ENCODE measurements at regions not wholly inside any gene's neighbourhood (a gene's known extent, or its start where the extent isn't known, plus 50 kb on each side); places are given as distances from the start of the nearest gene placed in this dataset.

DNA sequence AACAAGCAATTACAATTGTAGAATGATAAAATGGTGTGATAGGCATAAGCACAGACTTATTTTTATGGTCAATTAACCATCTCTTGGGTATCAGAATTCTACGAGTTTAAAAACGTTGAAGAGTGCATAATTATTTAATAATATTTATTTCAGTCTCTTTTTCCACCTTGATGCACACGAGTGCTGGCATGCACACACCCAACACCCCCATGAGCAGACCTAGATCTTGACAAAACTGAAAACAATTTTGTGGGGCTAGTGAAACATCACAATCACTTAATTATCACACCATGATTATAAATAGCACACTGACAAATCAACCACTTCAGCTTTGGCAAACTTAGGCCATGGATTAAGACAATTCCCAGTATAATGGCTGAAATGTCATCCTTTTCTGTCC is 61.0 kb upstream of the RFC3 start:
- no peaks in the 10 kb centered on the region for H3K9me2 ChIP-seq (ENCODE audit: insufficient read depth, low read length)
- TF ChIP-seq, protein P1, sequence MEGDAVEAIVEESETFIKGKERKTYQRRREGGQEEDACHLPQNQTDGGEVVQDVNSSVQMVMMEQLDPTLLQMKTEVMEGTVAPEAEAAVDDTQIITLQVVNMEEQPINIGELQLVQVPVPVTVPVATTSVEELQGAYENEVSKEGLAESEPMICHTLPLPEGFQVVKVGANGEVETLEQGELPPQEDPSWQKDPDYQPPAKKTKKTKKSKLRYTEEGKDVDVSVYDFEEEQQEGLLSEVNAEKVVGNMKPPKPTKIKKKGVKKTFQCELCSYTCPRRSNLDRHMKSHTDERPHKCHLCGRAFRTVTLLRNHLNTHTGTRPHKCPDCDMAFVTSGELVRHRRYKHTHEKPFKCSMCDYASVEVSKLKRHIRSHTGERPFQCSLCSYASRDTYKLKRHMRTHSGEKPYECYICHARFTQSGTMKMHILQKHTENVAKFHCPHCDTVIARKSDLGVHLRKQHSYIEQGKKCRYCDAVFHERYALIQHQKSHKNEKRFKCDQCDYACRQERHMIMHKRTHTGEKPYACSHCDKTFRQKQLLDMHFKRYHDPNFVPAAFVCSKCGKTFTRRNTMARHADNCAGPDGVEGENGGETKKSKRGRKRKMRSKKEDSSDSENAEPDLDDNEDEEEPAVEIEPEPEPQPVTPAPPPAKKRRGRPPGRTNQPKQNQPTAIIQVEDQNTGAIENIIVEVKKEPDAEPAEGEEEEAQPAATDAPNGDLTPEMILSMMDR (IDR thresholded peaks at IDR 0.05; ENCODE audit: poor library complexity, severe bottlenecking) = no peak
- no peak for TF ChIP-seq TAF1 (IDR thresholded peaks at IDR 0.05; ENCODE audit: low read depth)
- TF ChIP-seq MXI1 (conservative IDR thresholded peaks at IDR 0.05; ENCODE audit: poor library complexity, severe bottlenecking) = no peak
- TF ChIP-seq, protein P2, sequence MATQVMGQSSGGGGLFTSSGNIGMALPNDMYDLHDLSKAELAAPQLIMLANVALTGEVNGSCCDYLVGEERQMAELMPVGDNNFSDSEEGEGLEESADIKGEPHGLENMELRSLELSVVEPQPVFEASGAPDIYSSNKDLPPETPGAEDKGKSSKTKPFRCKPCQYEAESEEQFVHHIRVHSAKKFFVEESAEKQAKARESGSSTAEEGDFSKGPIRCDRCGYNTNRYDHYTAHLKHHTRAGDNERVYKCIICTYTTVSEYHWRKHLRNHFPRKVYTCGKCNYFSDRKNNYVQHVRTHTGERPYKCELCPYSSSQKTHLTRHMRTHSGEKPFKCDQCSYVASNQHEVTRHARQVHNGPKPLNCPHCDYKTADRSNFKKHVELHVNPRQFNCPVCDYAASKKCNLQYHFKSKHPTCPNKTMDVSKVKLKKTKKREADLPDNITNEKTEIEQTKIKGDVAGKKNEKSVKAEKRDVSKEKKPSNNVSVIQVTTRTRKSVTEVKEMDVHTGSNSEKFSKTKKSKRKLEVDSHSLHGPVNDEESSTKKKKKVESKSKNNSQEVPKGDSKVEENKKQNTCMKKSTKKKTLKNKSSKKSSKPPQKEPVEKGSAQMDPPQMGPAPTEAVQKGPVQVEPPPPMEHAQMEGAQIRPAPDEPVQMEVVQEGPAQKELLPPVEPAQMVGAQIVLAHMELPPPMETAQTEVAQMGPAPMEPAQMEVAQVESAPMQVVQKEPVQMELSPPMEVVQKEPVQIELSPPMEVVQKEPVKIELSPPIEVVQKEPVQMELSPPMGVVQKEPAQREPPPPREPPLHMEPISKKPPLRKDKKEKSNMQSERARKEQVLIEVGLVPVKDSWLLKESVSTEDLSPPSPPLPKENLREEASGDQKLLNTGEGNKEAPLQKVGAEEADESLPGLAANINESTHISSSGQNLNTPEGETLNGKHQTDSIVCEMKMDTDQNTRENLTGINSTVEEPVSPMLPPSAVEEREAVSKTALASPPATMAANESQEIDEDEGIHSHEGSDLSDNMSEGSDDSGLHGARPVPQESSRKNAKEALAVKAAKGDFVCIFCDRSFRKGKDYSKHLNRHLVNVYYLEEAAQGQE (IDR thresholded peaks at IDR 0.05; ENCODE audit: borderline replicate concordance) = no peak
- no peak for TF ChIP-seq EZH2 (IDR thresholded peaks at IDR 0.05; ENCODE audit: borderline replicate concordance, insufficient read depth, low read length, poor library complexity, severe bottlenecking)
- no peak for TF ChIP-seq SMC3 (conservative IDR thresholded peaks at IDR 0.05; ENCODE audit: poor library complexity)
- no peak for TF ChIP-seq POLR2AphosphoS5 (IDR thresholded peaks at IDR 0.05)
- TF ChIP-seq EP300 (conservative IDR thresholded peaks at IDR 0.05; ENCODE audit: poor library complexity, severe bottlenecking) = no peak
- TF ChIP-seq RAD21 (conservative IDR thresholded peaks at IDR 0.05) = no peak
- H3K9ac ChIP-seq (ENCODE audit: low read length) = no peak overlapping the region
- no peaks in the 10 kb centered on the region for H3F3A ChIP-seq (ENCODE audit: insufficient read depth, low read length, poor library complexity, severe bottlenecking)
- H4K20me1 ChIP-seq (ENCODE audit: insufficient read depth) = no peaks in the 10 kb centered on the region
- no peak overlapping the region for H2AFZ ChIP-seq (ENCODE audit: low read depth, low read length)
- no peak overlapping the region for H3K27ac ChIP-seq (ENCODE audit: low read length)
- no peaks in the 10 kb centered on the region for H3K27me3 ChIP-seq (ENCODE audit: insufficient read depth, low read depth, low read length)
- no peak overlapping the region for H3K4me3 ChIP-seq (ENCODE audit: low read length)
- no peaks in the 10 kb centered on the region for H3K9me3 ChIP-seq (ENCODE audit: low read length)
- no peak overlapping the region for H3K4me2 ChIP-seq (ENCODE audit: low read length)
- H3K36me3 ChIP-seq (ENCODE audit: insufficient read depth, low read length) = no peaks in the 10 kb centered on the region
- no peaks in the 10 kb centered on the region for H3K79me2 ChIP-seq (replicated peaks; ENCODE audit: insufficient read depth, low read length)

DNA sequence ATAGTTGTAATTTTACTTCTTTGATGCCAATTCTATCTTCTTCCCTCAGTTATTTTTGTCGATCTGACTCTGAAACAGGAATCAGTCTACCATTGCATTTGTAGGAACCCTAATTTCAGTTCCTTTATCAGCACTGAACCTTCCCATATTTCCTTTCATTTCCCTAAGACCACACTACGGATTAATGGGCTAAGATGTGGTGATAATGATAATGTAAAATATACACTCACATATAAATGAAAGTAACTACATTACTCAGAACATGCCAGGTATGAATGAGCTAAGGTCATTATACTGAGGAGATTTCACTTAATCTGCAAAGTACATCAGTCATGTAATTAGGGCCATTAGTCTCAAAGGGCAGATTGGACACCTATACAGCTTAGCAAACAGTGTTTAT is 60.2 kb upstream of the RFC3 start:
- Histone ChIP-seq H3K79me2 (replicated peaks; ENCODE audit: insufficient read depth, low read length) (no peaks in the 10 kb centered on the region), H3K4me3 (ENCODE audit: low read length) (no peak overlapping the region), H3K27ac (ENCODE audit: low read length) (no peak overlapping the region), H3F3A (ENCODE audit: insufficient read depth, low read length, poor library complexity, severe bottlenecking) (no peaks in the 10 kb centered on the region), H4K20me1 (ENCODE audit: insufficient read depth) (no peaks in the 10 kb centered on the region), H3K4me2 (ENCODE audit: low read length) (no peak overlapping the region), H3K9ac (ENCODE audit: low read length) (no peak overlapping the region), H3K9me2 (ENCODE audit: insufficient read depth, low read length) (no peaks in the 10 kb centered on the region), H3K36me3 (ENCODE audit: insufficient read depth, low read length) (no peaks in the 10 kb centered on the region), H3K9me3 (ENCODE audit: low read length) (no peaks in the 10 kb centered on the region), H3K27me3 (ENCODE audit: insufficient read depth, low read depth, low read length) (no peaks in the 10 kb centered on the region), H2AFZ (ENCODE audit: low read depth, low read length) (no peak overlapping the region)
- TF ChIP-seq TAF1 (IDR thresholded peaks at IDR 0.05; ENCODE audit: low read depth) = no peak
- TF ChIP-seq MXI1 (conservative IDR thresholded peaks at IDR 0.05; ENCODE audit: poor library complexity, severe bottlenecking) = no peak
- no peak for TF ChIP-seq RAD21 (conservative IDR thresholded peaks at IDR 0.05)
- TF ChIP-seq POLR2AphosphoS5 (IDR thresholded peaks at IDR 0.05) = no peak
- no peak for TF ChIP-seq SMC3 (conservative IDR thresholded peaks at IDR 0.05; ENCODE audit: poor library complexity)

DNA sequence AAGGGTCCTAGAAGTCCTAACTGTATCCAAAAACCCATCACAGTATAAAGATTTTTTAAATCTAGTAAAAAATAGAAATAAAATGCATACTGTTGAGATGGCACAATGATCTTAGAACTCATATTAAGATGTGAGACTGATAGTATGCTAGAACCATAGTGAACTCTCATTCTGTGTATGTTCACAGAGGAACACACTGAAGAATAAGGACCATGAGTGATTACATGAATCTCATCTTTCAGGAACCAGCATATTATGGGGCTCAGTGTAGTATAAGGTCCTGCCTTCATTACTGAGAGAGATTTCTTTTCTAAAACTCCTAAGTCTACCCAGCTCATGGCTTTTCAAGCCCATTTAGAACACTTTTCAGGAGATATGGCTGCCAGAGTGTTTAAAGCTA is 59.8 kb upstream of the RFC3 start:
- Histone ChIP-seq H3K9me3 (ENCODE audit: low read length) (no peaks in the 10 kb centered on the region), H2AFZ (ENCODE audit: low read depth, low read length) (no peak overlapping the region), H3F3A (ENCODE audit: insufficient read depth, low read length, poor library complexity, severe bottlenecking) (no peaks in the 10 kb centered on the region), H3K4me3 (ENCODE audit: low read length) (no peak overlapping the region), H3K27ac (ENCODE audit: low read length) (no peak overlapping the region), H3K27me3 (ENCODE audit: insufficient read depth, low read depth, low read length) (no peaks in the 10 kb centered on the region), H3K79me2 (replicated peaks; ENCODE audit: insufficient read depth, low read length) (no peaks in the 10 kb centered on the region), H3K36me3 (ENCODE audit: insufficient read depth, low read length) (no peaks in the 10 kb centered on the region), H3K9me2 (ENCODE audit: insufficient read depth, low read length) (no peaks in the 10 kb centered on the region), H4K20me1 (ENCODE audit: insufficient read depth) (no peaks in the 10 kb centered on the region), H3K4me2 (ENCODE audit: low read length) (no peak overlapping the region), H3K9ac (ENCODE audit: low read length) (no peak overlapping the region)
- TF ChIP-seq, protein P2 (IDR thresholded peaks at IDR 0.05; ENCODE audit: borderline replicate concordance) = no peak
- TF ChIP-seq TAF1 (IDR thresholded peaks at IDR 0.05; ENCODE audit: low read depth) = no peak
- no peak for TF ChIP-seq RAD21 (conservative IDR thresholded peaks at IDR 0.05)
- no peak for TF ChIP-seq POLR2AphosphoS5 (IDR thresholded peaks at IDR 0.05)
- TF ChIP-seq EZH2 (IDR thresholded peaks at IDR 0.05; ENCODE audit: borderline replicate concordance, insufficient read depth, low read length, poor library complexity, severe bottlenecking) = no peak
- TF ChIP-seq, protein P1 (IDR thresholded peaks at IDR 0.05; ENCODE audit: poor library complexity, severe bottlenecking) = no peak
- TF ChIP-seq EP300 (conservative IDR thresholded peaks at IDR 0.05; ENCODE audit: poor library complexity, severe bottlenecking) = no peak
- no peak for TF ChIP-seq MXI1 (conservative IDR thresholded peaks at IDR 0.05; ENCODE audit: poor library complexity, severe bottlenecking)
- no peak for TF ChIP-seq SMC3 (conservative IDR thresholded peaks at IDR 0.05; ENCODE audit: poor library complexity)
